GM12892 (cell line): ENCODE measurements at regions not wholly inside any gene's neighbourhood (a gene's known extent, or its start where the extent isn't known, plus 50 kb on each side); places are given as distances from the start of the nearest gene placed in this dataset.

ENCODE experiments used
- POLR2A ChIP-seq: IDR thresholded peaks from 2 replicates; pipeline ENCODE4 v1.6.1; 2011; ENCODE audit warnings: low read depth, low read length, control low read depth
- POLR2AphosphoS5 ChIP-seq: IDR thresholded peaks from 2 replicates; pipeline ENCODE4 v1.6.1; 2011; ENCODE audit warnings: low read depth, low read length, control low read depth
- TAF1 ChIP-seq: IDR thresholded peaks from 2 replicates; pipeline ENCODE4 v1.6.1; 2011; ENCODE audit warnings: low read depth, mild to moderate bottlenecking, control low read depth, low read length, borderline replicate concordance

GRCh38 chr17:72176516-72176851 lies 55.7 kb downstream of the SOX9 start:
- TF ChIP-seq POLR2A (no peak), POLR2AphosphoS5 (no peak), TAF1 (no peak)
